SK-N-SH (cell line): ENCODE measurements at regions not wholly inside any gene's neighbourhood (a gene's known extent, or its start where the extent isn't known, plus 50 kb on each side); places are given as distances from the start of the nearest gene placed in this dataset.

ENCODE experiments used
- CTCF ChIA-PET: fragments of 300-600, 350-600 bp; formaldehyde crosslinking; extraction: SDS; loops from one replicate; lab custom pipeline; 2021; lab: Yijun Ruan, JAX
- POLR2A ChIA-PET: fragments of 350-600 bp; sonication (Branson Sonifier 250); formaldehyde crosslinking; extraction: SDS; loops from one replicate; lab custom pipeline; 2020; ENCODE audit warnings: antibody characterized with exemption, inconsistent platforms; lab: Yijun Ruan, JAX
- DNase-seq: peaks from one replicate; pipeline ENCODE4 v3.0.0; 2012
- H2AFZ ChIP-seq: fragments of 200-600 bp; sonication (generic); 2 replicates; pipeline ENCODE4 v1.8.1; 2016; ENCODE audit warnings: antibody characterized with exemption, mild to moderate bottlenecking, low read depth
- H3F3A ChIP-seq: fragments of 200-600 bp; sonication (generic); replicated peaks from 2 replicates; pipeline ENCODE3; 2016; ENCODE audit warnings: antibody characterized with exemption, mild to moderate bottlenecking; ENCODE audit not compliant: insufficient read depth
- H3K27ac ChIP-seq, 2 experiments: fragments of 200-500 bp in 1 of 2; fragments of 200-600 bp in 1 of 2; sonication (Bioruptor generic) in 1 of 2; sonication (generic), shearing (Covaris generic) in 1 of 2; 2 replicates each; pipeline versions ENCODE4 v1.5.1 to v1.6.1; 2014 to 2016; ENCODE audit warnings: low read depth in 2 of 2, inconsistent platforms in 1 of 2, low read length in 1 of 2, mild to moderate bottlenecking in 1 of 2, mixed read lengths in 1 of 2
- H3K27me3 ChIP-seq: fragments of 200-600 bp; sonication (generic), shearing (Covaris generic); 2 replicates; pipeline ENCODE4 v1.6.1; 2016; ENCODE audit warnings: mixed run types; ENCODE audit not compliant: insufficient read depth
- H3K36me3 ChIP-seq, 2 experiments: fragments of 200-500 bp in 1 of 2; fragments of 200-600 bp in 1 of 2; sonication (Bioruptor generic) in 1 of 2; sonication (generic) in 1 of 2; replicated peaks in 1 of 2; 2 replicates each; pipeline versions ENCODE3 to v1.5.1; 2014 to 2016; ENCODE audit warnings: low read length in 1 of 2, mild to moderate bottlenecking in 1 of 2; ENCODE audit not compliant: insufficient read depth in 2 of 2, control insufficient read depth in 1 of 2
- H3K4me1 ChIP-seq, 2 experiments: fragments of 200-500 bp in 1 of 2; fragments of 200-600 bp in 1 of 2; sonication (Bioruptor generic) in 1 of 2; sonication (generic), shearing (Covaris generic) in 1 of 2; 2 replicates each; pipeline versions ENCODE4 v1.5.1 to v1.6.1; 2014 to 2016; ENCODE audit warnings: low read depth in 1 of 2, low read length in 1 of 2, mixed run types in 1 of 2; ENCODE audit not compliant: insufficient read depth in 2 of 2, control insufficient read depth in 1 of 2
- H3K4me2 ChIP-seq: fragments of 200-600 bp; sonication (generic), shearing (Covaris generic); 2 replicates; pipeline ENCODE4 v1.6.1; 2017; ENCODE audit warnings: mixed run types
- H3K4me3 ChIP-seq, 2 experiments: fragments of 200-500 bp in 1 of 2; fragments of 200-600 bp in 1 of 2; sonication (Bioruptor generic) in 1 of 2; sonication (generic), shearing (Covaris generic) in 1 of 2; 2 replicates each; pipeline versions ENCODE4 v1.5.1 to v1.8.1; 2014 to 2016; ENCODE audit warnings: low read depth in 2 of 2, inconsistent platforms in 1 of 2, low read length in 1 of 2, mild to moderate bottlenecking in 1 of 2, mixed read lengths in 1 of 2, moderate library complexity in 1 of 2
- H3K79me2 ChIP-seq: fragments of 200-600 bp; sonication (generic); 2 replicates; pipeline ENCODE4 v1.8.1; 2017; ENCODE audit warnings: mild to moderate bottlenecking; ENCODE audit not compliant: insufficient read depth
- H3K9ac ChIP-seq: fragments of 200-600 bp; sonication (generic); 2 replicates; pipeline ENCODE4 v1.6.1; 2017; ENCODE audit warnings: mixed run types
- H3K9me2 ChIP-seq: fragments of 200-600 bp; sonication (generic); 2 replicates; pipeline ENCODE4 v1.6.1; 2017; ENCODE audit warnings: mixed run types
- H3K9me3 ChIP-seq: fragments of 200-600 bp; sonication (generic); 2 replicates; pipeline ENCODE4 v1.6.1; 2017; ENCODE audit warnings: mixed run types, mild to moderate bottlenecking, moderate library complexity
- H4K20me1 ChIP-seq: fragments of 200-600 bp; sonication (generic); 2 replicates; pipeline ENCODE4 v1.6.1; 2017; ENCODE audit warnings: mild to moderate bottlenecking, mixed run types; ENCODE audit not compliant: insufficient read depth
- CTCF ChIP-seq: fragments of 200-600 bp; sonication (generic); IDR thresholded peaks from 2 replicates; pipeline ENCODE4 v1.6.1; 2017; ENCODE audit warnings: antibody characterized with exemption, mild to moderate bottlenecking, moderate library complexity
- ELF1 ChIP-seq: IDR thresholded peaks from 2 replicates; pipeline ENCODE4 v1.4.0; 2012
- GATA2 ChIP-seq: sonication (generic); formaldehyde crosslinking; IDR thresholded peaks from 2 replicates; pipeline ENCODE4 v1.5.0; 2020; ENCODE audit warnings: mild to moderate bottlenecking, missing genetic modification reagents
- NFIC ChIP-seq: IDR thresholded peaks from 2 replicates; pipeline ENCODE4 v1.4.0; 2012; ENCODE audit warnings: borderline replicate concordance
- RAD21 ChIP-seq: IDR thresholded peaks from 2 replicates; pipeline ENCODE4 v1.6.1; 2012; ENCODE audit warnings: mild to moderate bottlenecking, low read length
- RFX5 ChIP-seq: IDR thresholded peaks from 2 replicates; pipeline ENCODE4 v1.6.1; 2012; ENCODE audit warnings: mild to moderate bottlenecking, improper control_type of control experiment, low read length
- TCF12 ChIP-seq: IDR thresholded peaks from 2 replicates; pipeline ENCODE4 v1.4.0; 2012
- ZBTB33 ChIP-seq: IDR thresholded peaks from 2 replicates; pipeline ENCODE4 v1.4.0; 2012; ENCODE audit warnings: low read depth, borderline replicate concordance
- WGBS: methylation state at CpG from one replicate; pipeline ENCODE4 v1.1.6; 2017; ENCODE audit warnings: low lambda C conversion rate; 5-methylcytosine and 5-hydroxymethylcytosine counted together
- TF ChIP-seq, protein P1 (sequence below): IDR thresholded peaks from 2 replicates; pipeline ENCODE4 v1.6.1; 2012; ENCODE audit warnings: mild to moderate bottlenecking, low read depth, low read length, moderate library complexity
- TF ChIP-seq, protein P2 (sequence below): fragments of 150-350 bp; IDR thresholded peaks from 2 replicates; pipeline ENCODE4 v1.6.1; 2017; ENCODE audit warnings: antibody characterized with exemption, low read length, low read depth, borderline replicate concordance

DNA sequence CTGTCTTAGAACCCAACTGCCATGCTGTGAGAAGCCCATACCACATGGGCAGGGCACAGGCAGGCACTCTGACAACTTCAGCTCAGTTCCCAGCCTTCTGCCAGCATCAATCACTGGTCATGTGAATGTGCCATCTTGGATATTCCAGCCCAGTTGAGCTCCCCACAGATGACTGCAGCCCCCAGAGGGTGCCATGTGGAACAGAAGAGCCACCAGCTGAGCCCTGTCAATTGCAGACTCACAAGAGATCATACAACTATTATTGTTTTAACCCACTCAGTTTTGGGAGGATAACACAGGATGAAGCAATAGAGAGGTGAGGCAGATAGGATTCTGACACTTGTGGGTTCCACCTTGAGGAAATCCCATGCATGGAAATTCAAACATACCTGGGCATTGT lies 78.4 kb upstream of the ZBTB40 start:
- Histone ChIP-seq H3K4me1 (no peaks in the 10 kb centered on the region; a peak in 1 of 4 replicates), H3K4me3 (no peak overlapping the region), H3K36me3 (no peaks in the 10 kb centered on the region), H4K20me1 (no peaks in the 10 kb centered on the region), H3K4me2 (no peak overlapping the region), H3K9me2 (no peaks in the 10 kb centered on the region), H3F3A (no peaks in the 10 kb centered on the region), H3K27me3 (peaks cover 12% of the 10 kb centered on the region; the same call in 1 of the 2 replicates), H3K79me2 (no peaks in the 10 kb centered on the region), H3K9ac (no peak overlapping the region), H2AFZ (no peak overlapping the region), H3K9me3 (no peaks in the 10 kb centered on the region), H3K27ac (no peak overlapping the region)
- TF ChIP-seq RFX5, result no peak
- TF ChIP-seq GATA2 (CRISPR knock-in tag), result no peak
- no peak for TF ChIP-seq CTCF
- TF ChIP-seq TCF12, result no peak
- no peak for TF ChIP-seq ELF1
- DNase-seq, result no peak
- ChIA-PET POLR2A (no interaction called here), CTCF (interaction anchor here (0.8 to 1.6 kb wide), 2 partner anchors 22 to 56 kb away, joined by 3 read pairs; no protein-coding TSS in a partner anchor)

DNA sequence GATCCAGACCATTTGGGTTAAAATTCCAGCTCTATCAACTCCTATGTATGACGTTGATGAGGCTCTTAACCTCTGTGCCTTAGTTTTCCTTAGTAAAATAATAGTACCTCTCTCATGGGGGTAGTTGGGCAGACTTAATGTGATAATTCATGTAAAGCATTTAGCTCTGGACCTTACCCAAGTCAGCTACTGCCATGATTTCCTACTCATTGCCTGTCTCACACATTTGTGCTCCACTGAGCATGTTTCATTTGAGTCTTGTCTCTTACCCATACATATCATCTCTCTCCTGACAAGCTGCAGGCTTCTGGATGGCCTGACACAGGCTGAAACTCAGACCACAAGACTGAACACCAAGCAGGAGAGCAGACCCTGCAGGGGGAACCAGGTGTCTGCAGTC lies 77.7 kb upstream of the ZBTB40 start:
- Histone ChIP-seq H3K4me3 (no peak overlapping the region), H3K36me3 (no peaks in the 10 kb centered on the region), H3F3A (no peaks in the 10 kb centered on the region), H3K27me3 (peaks cover 10% of the 10 kb centered on the region; the same call in 1 of the 2 replicates), H3K4me1 (peaks cover 0 to 3% of the 10 kb centered on the region in 2 experiments; a peak in 1 of 4 replicates), H2AFZ (no peak overlapping the region), H3K9ac (no peak overlapping the region), H3K9me2 (no peaks in the 10 kb centered on the region), H3K4me2 (no peak overlapping the region), H3K9me3 (no peaks in the 10 kb centered on the region), H3K79me2 (no peaks in the 10 kb centered on the region), H3K27ac (no peak overlapping the region), H4K20me1 (no peaks in the 10 kb centered on the region)
- DNase-seq, result no peak
- TF ChIP-seq CTCF (no peak), RAD21 (no peak), TCF12 (no peak), ZBTB33 (no peak), GATA2 (CRISPR knock-in tag) (no peak), NFIC (no peak)
- TF ChIP-seq, protein P1, sequence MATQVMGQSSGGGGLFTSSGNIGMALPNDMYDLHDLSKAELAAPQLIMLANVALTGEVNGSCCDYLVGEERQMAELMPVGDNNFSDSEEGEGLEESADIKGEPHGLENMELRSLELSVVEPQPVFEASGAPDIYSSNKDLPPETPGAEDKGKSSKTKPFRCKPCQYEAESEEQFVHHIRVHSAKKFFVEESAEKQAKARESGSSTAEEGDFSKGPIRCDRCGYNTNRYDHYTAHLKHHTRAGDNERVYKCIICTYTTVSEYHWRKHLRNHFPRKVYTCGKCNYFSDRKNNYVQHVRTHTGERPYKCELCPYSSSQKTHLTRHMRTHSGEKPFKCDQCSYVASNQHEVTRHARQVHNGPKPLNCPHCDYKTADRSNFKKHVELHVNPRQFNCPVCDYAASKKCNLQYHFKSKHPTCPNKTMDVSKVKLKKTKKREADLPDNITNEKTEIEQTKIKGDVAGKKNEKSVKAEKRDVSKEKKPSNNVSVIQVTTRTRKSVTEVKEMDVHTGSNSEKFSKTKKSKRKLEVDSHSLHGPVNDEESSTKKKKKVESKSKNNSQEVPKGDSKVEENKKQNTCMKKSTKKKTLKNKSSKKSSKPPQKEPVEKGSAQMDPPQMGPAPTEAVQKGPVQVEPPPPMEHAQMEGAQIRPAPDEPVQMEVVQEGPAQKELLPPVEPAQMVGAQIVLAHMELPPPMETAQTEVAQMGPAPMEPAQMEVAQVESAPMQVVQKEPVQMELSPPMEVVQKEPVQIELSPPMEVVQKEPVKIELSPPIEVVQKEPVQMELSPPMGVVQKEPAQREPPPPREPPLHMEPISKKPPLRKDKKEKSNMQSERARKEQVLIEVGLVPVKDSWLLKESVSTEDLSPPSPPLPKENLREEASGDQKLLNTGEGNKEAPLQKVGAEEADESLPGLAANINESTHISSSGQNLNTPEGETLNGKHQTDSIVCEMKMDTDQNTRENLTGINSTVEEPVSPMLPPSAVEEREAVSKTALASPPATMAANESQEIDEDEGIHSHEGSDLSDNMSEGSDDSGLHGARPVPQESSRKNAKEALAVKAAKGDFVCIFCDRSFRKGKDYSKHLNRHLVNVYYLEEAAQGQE, result no peak
- TF ChIP-seq, protein P2, sequence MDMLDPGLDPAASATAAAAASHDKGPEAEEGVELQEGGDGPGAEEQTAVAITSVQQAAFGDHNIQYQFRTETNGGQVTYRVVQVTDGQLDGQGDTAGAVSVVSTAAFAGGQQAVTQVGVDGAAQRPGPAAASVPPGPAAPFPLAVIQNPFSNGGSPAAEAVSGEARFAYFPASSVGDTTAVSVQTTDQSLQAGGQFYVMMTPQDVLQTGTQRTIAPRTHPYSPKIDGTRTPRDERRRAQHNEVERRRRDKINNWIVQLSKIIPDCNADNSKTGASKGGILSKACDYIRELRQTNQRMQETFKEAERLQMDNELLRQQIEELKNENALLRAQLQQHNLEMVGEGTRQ, result no peak
- POLR2A ChIA-PET, result no interaction called here
- 27% methylated on average over 1 of the region's 1 CpG for WGBS
- CTCF ChIA-PET, result interaction anchor here (1.3 to 1.6 kb wide), 2 partner anchors 13 to 57 kb away, joined by 3 to 4 read pairs; no protein-coding TSS in a partner anchor
